Prostate gland (tissue), 2 donors: ENCODE measurements at regions not wholly inside any gene's neighbourhood (a gene's known extent, or its start where the extent isn't known, plus 50 kb on each side); places are given as distances from the start of the nearest gene placed in this dataset.
"Not testable (repeated sequence)": the region's sequence is repeated elsewhere in the genome, so short reads cannot be mapped to it uniquely, and the experiment has no call there.

Experiments used
- DNase-seq: peaks from one replicate; pipeline ENCODE4 v3.0.0-alpha.2; 2019; ENCODE audit warnings: low spot score
- H3K27ac ChIP-seq, 2 donors: fragments of 200-600 bp; sonication (generic); 2 replicates each; pipeline ENCODE4 v1.5.1; 2017 to 2019
- H3K27me3 ChIP-seq: fragments of 200-600 bp; sonication (generic); replicated peaks from 2 replicates; pipeline ENCODE4 v1.5.1; 2019; ENCODE audit not compliant: insufficient read depth
- H3K36me3 ChIP-seq, 2 donors: fragments of 200-600 bp; sonication (generic); 1 replicate in 1 of 2; 2 replicates in 1 of 2; pipeline versions ENCODE4 v1.5.1 to v1.8.1; 2017 to 2019
- H3K4me1 ChIP-seq: fragments of 200-600 bp; sonication (generic); replicated peaks from 2 replicates; pipeline ENCODE4 v1.5.1; 2019
- H3K4me3 ChIP-seq, 2 donors: fragments of 200-600 bp; sonication (generic); 2 replicates each; pipeline ENCODE4 v1.5.1; 2017 to 2019
- H3K9me3 ChIP-seq: fragments of 200-600 bp; sonication (generic); 2 replicates; pipeline ENCODE4 v1.5.1; 2017
- POLR2A ChIP-seq: fragments of 450-650 bp; IDR thresholded peaks from one replicate; pipeline ENCODE4 v1.6.1; 2016; ENCODE audit warnings: antibody characterized with exemption, mild to moderate bottlenecking
- POLR2AphosphoS5 ChIP-seq: sonication (generic); formaldehyde crosslinking; IDR thresholded peaks from one replicate; pipeline ENCODE4 v1.6.1; 2017; ENCODE audit warnings: antibody characterized with exemption
- WGBS: methylation state at CpG from one replicate; pipeline ENCODE4 v1.1.5; 2018; 5-methylcytosine and 5-hydroxymethylcytosine counted together
- intact Hi-C: fragments of 100-400 bp; cut with DNase I; formaldehyde crosslinking; loops from one replicate; pipeline ENCODE4 v1.14.2; 2022
- TF ChIP-seq, protein P1 (sequence below), 4 experiments: fragments of 200-600 bp in 2 of 4; fragments of 450-650 bp in 2 of 4; sonication (generic) in 2 of 4; IDR thresholded peaks; 1 replicate in 3 of 4; 2 replicates in 1 of 4; pipeline ENCODE4 v1.5.1; 2016 to 2019; ENCODE audit warnings: antibody characterized with exemption in 4 of 4, mild to moderate bottlenecking in 2 of 4, moderate library complexity in 2 of 4

DNA sequence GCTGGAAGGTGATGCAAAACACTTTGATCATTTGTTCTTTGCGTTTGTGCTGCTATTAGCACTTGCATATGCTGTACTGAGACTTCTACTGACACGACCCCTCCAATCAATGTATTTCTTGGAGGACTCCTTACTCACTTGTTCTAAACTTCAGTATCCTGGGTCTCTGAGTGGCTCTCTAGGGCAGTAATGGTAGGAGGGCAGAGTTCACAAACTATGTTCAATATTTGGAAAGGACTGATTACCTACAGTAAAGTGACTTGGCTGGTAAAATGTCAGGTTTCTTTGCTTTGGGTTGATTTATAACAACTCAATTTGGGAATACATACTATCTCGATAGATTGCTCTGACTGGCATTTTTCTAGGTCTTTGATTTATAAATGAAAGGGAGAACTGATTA is 93.7 kb downstream of the TRIM43 start:
- Histone ChIP-seq H3K4me3 (no peak overlapping the region), H3K4me1 (no peaks in the 10 kb centered on the region), H3K36me3 (no peaks in the 10 kb centered on the region), H3K27me3 (no peaks in the 10 kb centered on the region), H3K9me3 (no peaks in the 10 kb centered on the region), H3K27ac (no peak overlapping the region)
- TF ChIP-seq POLR2AphosphoS5 (no peak), POLR2A (no peak)
- TF ChIP-seq, protein P1, sequence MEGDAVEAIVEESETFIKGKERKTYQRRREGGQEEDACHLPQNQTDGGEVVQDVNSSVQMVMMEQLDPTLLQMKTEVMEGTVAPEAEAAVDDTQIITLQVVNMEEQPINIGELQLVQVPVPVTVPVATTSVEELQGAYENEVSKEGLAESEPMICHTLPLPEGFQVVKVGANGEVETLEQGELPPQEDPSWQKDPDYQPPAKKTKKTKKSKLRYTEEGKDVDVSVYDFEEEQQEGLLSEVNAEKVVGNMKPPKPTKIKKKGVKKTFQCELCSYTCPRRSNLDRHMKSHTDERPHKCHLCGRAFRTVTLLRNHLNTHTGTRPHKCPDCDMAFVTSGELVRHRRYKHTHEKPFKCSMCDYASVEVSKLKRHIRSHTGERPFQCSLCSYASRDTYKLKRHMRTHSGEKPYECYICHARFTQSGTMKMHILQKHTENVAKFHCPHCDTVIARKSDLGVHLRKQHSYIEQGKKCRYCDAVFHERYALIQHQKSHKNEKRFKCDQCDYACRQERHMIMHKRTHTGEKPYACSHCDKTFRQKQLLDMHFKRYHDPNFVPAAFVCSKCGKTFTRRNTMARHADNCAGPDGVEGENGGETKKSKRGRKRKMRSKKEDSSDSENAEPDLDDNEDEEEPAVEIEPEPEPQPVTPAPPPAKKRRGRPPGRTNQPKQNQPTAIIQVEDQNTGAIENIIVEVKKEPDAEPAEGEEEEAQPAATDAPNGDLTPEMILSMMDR (IDR thresholded peaks at IDR 0.05): no peak
- WGBS: 80% methylated on average over 3 of the region's 3 CpGs
- intact Hi-C loops: no loop called here
- no peak for DNase-seq

DNA sequence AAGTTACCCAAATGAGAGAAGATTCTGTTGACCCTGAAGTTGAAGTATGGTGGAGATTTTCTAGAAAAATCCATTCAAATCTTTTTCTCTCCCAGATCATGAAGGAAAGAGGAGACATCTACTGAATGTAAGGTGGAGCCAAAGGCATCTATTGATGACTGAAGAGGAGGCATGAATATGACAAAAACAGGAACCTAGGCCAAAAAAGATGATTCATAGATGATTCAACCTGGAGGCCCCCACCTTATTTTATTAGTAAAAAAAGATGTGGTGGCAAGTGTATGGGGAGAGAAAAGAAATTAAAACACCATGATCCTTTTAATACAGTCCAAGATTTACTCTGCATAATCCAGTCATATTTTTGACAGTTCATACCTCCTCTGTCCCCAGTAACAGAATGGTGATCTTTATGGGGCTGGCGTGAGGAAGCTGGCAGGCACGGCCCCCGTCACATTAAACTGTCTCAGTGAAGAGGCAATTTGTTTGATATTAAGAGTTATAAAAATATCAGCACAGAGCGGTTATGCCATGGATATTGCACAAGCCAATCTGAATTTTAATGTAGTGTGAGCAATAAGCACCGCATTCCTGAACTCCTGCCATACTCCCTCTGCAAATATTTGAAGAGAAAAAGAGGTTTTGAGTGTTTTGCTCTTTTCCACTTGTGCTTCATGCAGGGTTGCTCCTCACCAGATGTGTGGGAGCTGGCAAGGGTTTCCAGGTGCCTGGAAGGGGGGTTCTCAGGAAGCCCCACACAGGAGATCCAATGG is 94.4 kb downstream of the TRIM43 start:
- H3K9me3 ChIP-seq, H3K36me3 ChIP-seq, intact Hi-C loops, H3K27ac ChIP-seq, H3K4me1 ChIP-seq, H3K4me3 ChIP-seq, H3K27me3 ChIP-seq: not testable (repeated sequence)
- 21% methylated on average over 5 of the region's 5 CpGs for whole genome bisulfite sequencing
- TF ChIP-seq POLR2AphosphoS5: peak; percentile 40
- DNase-seq: peak; percentile 36

DNA sequence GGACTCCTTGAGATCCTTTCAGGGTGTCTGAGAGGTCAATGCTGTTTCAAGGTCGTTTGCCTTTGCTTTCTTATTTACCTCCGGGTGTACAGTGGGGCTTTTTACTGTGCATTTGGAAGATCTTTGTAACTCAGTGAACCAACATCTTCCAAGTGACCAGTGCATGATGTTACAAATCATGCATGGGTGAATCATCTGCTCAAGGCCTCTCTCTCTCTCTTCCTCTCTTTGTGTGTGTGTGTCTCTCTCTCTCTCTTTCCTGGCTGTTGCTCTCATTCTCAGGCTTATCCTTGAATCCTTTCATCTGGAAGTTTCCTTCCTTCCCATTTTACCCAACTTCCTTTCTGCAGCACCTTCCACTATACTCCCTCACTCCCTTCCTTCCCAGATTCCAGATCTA is 96.1 kb downstream of the TRIM43 start:
- WGBS: 65% methylated on average over 2 of the region's 2 CpGs
- H3K9me3 ChIP-seq, H3K27ac ChIP-seq, DNase-seq, H3K27me3 ChIP-seq, H3K36me3 ChIP-seq, H3K4me1 ChIP-seq, H3K4me3 ChIP-seq, intact Hi-C loops: not testable (repeated sequence)

DNA sequence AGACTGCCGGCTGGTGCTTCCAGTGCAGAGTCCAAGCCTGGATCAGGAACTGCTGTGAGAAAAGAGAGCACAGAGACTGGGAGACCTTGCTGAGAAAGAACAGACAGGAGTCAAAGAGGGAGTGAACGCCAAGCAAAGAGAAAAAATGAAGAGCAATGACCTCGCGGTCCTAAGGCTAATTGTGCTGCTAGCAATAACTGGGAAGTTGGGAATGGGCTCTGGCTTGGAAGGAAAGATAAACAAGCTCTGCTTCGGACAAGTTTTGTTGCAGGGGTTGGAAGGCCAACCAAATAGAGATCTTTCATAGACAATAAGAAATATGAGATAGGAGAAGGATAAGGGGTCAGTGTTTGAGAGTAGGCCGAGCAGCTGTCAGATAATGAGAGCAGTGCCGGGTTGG is 99.4 kb downstream of the TRIM43 start:
- H3K36me3 ChIP-seq, H3K4me3 ChIP-seq, intact Hi-C loops, H3K9me3 ChIP-seq, H3K4me1 ChIP-seq, H3K27me3 ChIP-seq, DNase-seq, H3K27ac ChIP-seq: not testable (repeated sequence)
- WGBS: 79% methylated on average over 7 of the region's 7 CpGs

DNA sequence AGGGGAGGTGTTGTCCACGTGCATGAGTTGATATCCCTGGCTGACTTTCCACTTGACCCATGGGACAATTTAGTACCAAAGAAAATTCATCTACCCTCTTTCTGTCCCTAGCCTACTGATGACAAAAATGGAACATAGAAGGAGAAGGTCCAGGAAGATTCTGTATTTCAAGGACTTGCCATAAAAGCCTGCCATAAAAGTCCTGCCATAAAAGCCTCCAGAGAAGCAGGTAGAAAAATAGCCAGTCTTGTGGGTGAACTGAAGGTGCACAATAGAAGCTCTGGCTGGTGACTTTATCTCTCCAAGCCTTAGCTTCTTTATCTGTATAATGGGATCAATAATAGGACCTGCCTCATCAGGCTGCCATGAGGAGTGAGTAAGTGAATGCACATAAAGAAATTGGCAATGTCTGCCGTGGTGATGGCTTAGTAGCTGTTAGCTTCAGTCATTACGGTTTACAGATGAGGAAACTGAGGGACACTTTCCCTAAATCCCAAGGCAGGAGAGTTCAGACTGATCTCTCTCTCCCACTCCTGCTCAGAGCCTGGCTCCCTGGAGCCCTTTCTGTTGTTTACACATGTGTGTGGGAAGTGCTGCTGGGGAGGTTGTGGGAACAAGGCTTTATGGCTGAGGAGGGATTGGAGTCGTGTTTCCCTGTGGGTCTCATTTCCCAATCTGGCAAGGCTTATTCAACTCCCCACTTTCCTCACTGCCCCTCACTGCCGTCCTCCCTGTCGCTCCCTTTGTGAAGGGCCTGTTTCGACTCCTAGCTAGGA is 101.5 kb downstream of the TRIM43 start:
- DNase-seq, H3K4me3 ChIP-seq, H3K9me3 ChIP-seq, intact Hi-C loops, H3K36me3 ChIP-seq, H3K27me3 ChIP-seq, H3K27ac ChIP-seq, H3K4me1 ChIP-seq: not testable (repeated sequence)
- 78% methylated on average over 7 of the region's 7 CpGs for WGBS

DNA sequence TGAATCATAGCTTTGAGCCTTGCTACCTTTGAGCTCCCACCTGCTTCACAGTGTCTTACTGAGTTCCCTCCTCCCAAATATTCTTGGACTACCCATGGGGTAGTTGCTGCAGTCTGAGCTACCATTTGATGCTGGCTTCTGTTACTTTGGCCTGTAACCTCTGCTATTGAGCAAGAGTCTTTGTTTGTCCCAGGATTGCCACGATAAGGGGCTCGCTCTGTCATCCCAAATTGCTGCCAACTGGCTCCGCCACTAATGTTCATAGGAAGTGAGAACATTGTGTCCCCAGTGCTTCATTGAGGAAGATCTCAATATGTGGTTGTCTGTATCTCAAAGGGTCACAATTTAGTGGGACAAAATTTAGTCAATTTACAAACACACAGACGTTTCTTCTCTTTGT is 103.8 kb downstream of the TRIM43 start:
- Histone ChIP-seq H3K9me3 (no peaks in the 10 kb centered on the region), H3K27ac (no peak overlapping the region), H3K4me1 (no peaks in the 10 kb centered on the region), H3K36me3 (no peaks in the 10 kb centered on the region), H3K4me3 (no peak overlapping the region), H3K27me3 (no peaks in the 10 kb centered on the region)
- DNase-seq: no peak
- TF ChIP-seq POLR2A: no peak
- TF ChIP-seq POLR2AphosphoS5: peak; percentile 16
- TF ChIP-seq, protein P1 (IDR thresholded peaks at IDR 0.05): no peak
- 62% methylated on average over 4 of the region's 4 CpGs for WGBS
- intact Hi-C loops: no loop called here

DNA sequence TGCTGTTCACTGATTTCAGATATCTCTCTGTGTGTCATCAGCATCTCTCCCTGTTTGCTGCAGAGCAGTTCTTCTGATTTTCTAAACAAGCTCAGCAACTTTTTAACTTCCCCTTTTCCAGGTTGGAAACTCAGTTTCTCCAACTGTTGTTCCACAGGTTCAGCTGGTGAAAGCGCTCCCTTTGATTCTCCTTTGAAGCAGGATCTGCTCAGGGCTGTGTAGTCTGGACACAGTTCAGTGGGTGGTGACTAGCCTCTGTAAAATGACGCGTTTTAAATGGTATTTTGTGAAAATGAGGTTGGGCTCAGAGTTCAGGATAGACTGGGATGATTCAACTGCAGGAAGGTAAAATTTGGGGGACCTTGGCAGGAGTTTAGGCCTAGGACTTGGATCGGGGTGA is 106.3 kb downstream of the TRIM43 start:
- H3K27me3 ChIP-seq: no peaks in the 10 kb centered on the region
- H3K4me1 ChIP-seq: no peaks in the 10 kb centered on the region
- no peaks in the 10 kb centered on the region for H3K9me3 ChIP-seq
- intact Hi-C loops: no loop called here
- DNase-seq: no peak
- WGBS: 71% methylated on average over 4 of the region's 4 CpGs
- H3K36me3 ChIP-seq: no peaks in the 10 kb centered on the region
- TF ChIP-seq POLR2A (no peak), POLR2AphosphoS5 (no peak)
- TF ChIP-seq, protein P1 (IDR thresholded peaks at IDR 0.05): no peak
- no peak overlapping the region for H3K27ac ChIP-seq
- no peak overlapping the region for H3K4me3 ChIP-seq

DNA sequence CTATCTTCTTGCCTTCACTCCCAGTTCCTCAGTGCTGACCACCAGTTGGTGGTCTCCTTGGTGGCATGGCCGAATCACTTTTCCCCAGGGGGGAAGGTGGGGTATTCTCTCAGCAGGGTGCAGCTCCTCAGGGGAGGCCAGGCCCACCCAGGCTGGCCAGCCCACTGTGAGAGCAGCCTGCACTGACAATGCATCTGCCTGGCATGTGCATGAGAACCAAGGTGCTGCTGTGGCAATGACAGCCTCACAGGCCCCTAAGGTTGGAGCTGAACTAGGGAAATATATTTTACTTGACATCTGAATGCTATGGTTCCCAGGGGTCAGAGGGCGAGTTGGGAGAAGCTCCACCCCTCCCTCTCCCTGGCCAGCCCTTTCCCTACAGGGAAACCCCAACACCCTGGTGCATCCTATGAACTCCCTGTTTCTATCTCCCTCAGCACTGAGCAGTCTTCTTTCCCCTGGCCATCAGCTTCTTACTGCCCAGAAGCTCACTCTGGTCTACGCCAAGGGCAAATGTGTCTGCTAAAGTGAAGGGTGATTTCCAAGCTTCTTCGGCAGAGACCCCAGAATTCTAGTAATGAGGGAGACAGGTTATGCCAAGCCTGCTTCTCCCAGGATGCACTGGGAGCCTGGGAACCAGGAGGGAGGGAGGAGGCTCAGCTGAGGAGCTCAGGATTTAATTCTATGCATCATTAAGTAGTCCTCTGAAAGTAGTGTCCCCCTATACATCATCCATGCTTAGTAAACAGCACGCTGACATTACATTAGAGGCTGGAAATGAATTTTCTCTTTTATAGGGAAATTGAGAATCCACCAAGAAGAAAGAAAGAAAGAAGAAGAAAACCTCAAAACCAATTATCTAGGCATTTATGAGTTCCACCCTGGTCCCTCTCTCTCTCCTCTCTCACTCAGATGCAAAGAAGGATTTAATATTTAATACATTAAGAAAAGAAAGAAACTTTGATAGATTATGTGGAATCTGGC is 107.7 kb downstream of the TRIM43 start:
- DNase-seq, H3K4me3 ChIP-seq, H3K36me3 ChIP-seq, H3K9me3 ChIP-seq, H3K27ac ChIP-seq, H3K27me3 ChIP-seq, intact Hi-C loops, H3K4me1 ChIP-seq: not testable (repeated sequence)
- 78% methylated on average over 4 of the region's 5 CpGs for WGBS
